IMR-90 (cell line): ENCODE measurements at regions not wholly inside any gene's neighbourhood (a gene's known extent, or its start where the extent isn't known, plus 50 kb on each side); places are given as distances from the start of the nearest gene placed in this dataset.

Experiments used
- ATAC-seq: fragments of 200-7000 bp; cut with Tn5 transposase; 2 replicates; pipeline ENCODE4 v1.9.1; 2020; ENCODE audit warnings: low read depth, mild to moderate bottlenecking, moderate library complexity
- BruUV-seq: library from RNA; stranded (reverse); fragments of 400-500 nt; replicated peaks from 2 replicates; lab custom pipeline; 2021; lab: Mats Ljungman, UMichigan
- CTCF ChIA-PET: fragments of 300-600 bp; formaldehyde crosslinking; extraction: SDS; loops from one replicate; lab custom pipeline; 2021; ENCODE audit warnings: antibody characterized with exemption; lab: Yijun Ruan, JAX
- POLR2A ChIA-PET: fragments of 300-600 bp; sonication (Branson Sonifier 250); formaldehyde crosslinking; loops from one replicate; lab custom pipeline; 2022; ENCODE audit warnings: antibody characterized with exemption; ENCODE audit not compliant: unreplicated experiment; lab: Charles Lee
- DNase-seq: peaks from one replicate; pipeline ENCODE4 v3.0.0; 2013
- H2AFZ ChIP-seq: replicated peaks from 2 replicates; pipeline ENCODE3; 2013; ENCODE audit warnings: low read length, mild to moderate bottlenecking; ENCODE audit not compliant: poor library complexity
- H2AK5ac ChIP-seq: 2 replicates; pipeline ENCODE4 v1.6.1; 2013; ENCODE audit warnings: low read depth, low read length, inconsistent platforms
- H2AK9ac ChIP-seq: replicated peaks from 2 replicates; pipeline ENCODE3; 2013; ENCODE audit warnings: mild to moderate bottlenecking, low read depth, low read length, moderate library complexity; ENCODE audit not compliant: poor library complexity
- H2BK120ac ChIP-seq: 2 replicates; pipeline ENCODE4 v1.6.1; 2013; ENCODE audit warnings: low read depth, low read length, inconsistent platforms
- H2BK15ac ChIP-seq: 3 replicates; pipeline ENCODE4 v1.6.1; 2013; ENCODE audit warnings: low read depth, low read length, inconsistent platforms
- H2BK20ac ChIP-seq: 2 replicates; pipeline ENCODE4 v1.6.1; 2013; ENCODE audit warnings: low read depth, mild to moderate bottlenecking, inconsistent platforms, low read length, moderate library complexity
- H2BK5ac ChIP-seq: 2 replicates; pipeline ENCODE4 v1.6.1; 2013; ENCODE audit warnings: mild to moderate bottlenecking, low read depth, low read length, inconsistent platforms; ENCODE audit not compliant: poor library complexity, severe bottlenecking
- H3K14ac ChIP-seq: replicated peaks from 2 replicates; pipeline ENCODE4 v1.6.1; 2013; ENCODE audit warnings: low read depth, low read length, inconsistent platforms
- H3K18ac ChIP-seq: 2 replicates; pipeline ENCODE4 v1.6.1; 2013; ENCODE audit warnings: low read depth, low read length, control low read depth
- H3K23ac ChIP-seq: 2 replicates; pipeline ENCODE4 v1.6.1; 2013; ENCODE audit warnings: low read depth, low read length, inconsistent platforms
- H3K27ac ChIP-seq: 2 replicates; pipeline ENCODE4 v1.5.1; 2013; ENCODE audit warnings: mild to moderate bottlenecking, control low read depth, low read length; ENCODE audit not compliant: insufficient read depth
- H3K27me3 ChIP-seq: 2 replicates; pipeline ENCODE4 v1.6.1; 2013; ENCODE audit warnings: low read length; ENCODE audit not compliant: control insufficient read depth, insufficient read depth
- H3K36me3 ChIP-seq: 2 replicates; pipeline ENCODE4 v1.6.1; 2013; ENCODE audit warnings: low read length, mixed read lengths; ENCODE audit not compliant: control insufficient read depth, insufficient read depth
- H3K4ac ChIP-seq: 2 replicates; pipeline ENCODE4 v1.6.1; 2013; ENCODE audit warnings: low read depth, low read length, inconsistent platforms
- H3K4me1 ChIP-seq: 2 replicates; pipeline ENCODE4 v1.6.1; 2013; ENCODE audit warnings: low read length, mixed read lengths; ENCODE audit not compliant: control insufficient read depth, insufficient read depth
- H3K4me2 ChIP-seq: 2 replicates; pipeline ENCODE4 v1.6.1; 2013; ENCODE audit warnings: low read depth, mild to moderate bottlenecking, control low read depth, low read length, moderate library complexity
- H3K4me3 ChIP-seq: 2 replicates; pipeline ENCODE4 v1.5.1; 2013; ENCODE audit warnings: low read depth, mild to moderate bottlenecking, control low read depth, low read length, moderate library complexity; ENCODE audit not compliant: insufficient read depth
- H3K56ac ChIP-seq: 2 replicates; pipeline ENCODE4 v1.6.1; 2013; ENCODE audit warnings: low read length, inconsistent platforms; ENCODE audit not compliant: insufficient read depth; ENCODE audit errors: extremely low read depth
- H3K79me1 ChIP-seq, 2 experiments: 2 replicates each; pipeline ENCODE4 v1.6.1; 2013; ENCODE audit warnings: low read length in 2 of 2, inconsistent platforms in 1 of 2, low read depth in 1 of 2
- H3K9ac ChIP-seq: 2 replicates; pipeline ENCODE4 v1.6.1; 2013; ENCODE audit warnings: low read depth, low read length, control low read depth
- H3K9me1 ChIP-seq: 2 replicates; pipeline ENCODE4 v1.6.1; 2013; ENCODE audit warnings: low read length, inconsistent platforms; ENCODE audit not compliant: insufficient read depth
- H3K9me3 ChIP-seq: 2 replicates; pipeline ENCODE4 v1.6.1; 2013; ENCODE audit warnings: low read length; ENCODE audit not compliant: control insufficient read depth, insufficient read depth
- H4K20me1 ChIP-seq: 2 replicates; pipeline ENCODE4 v1.6.1; 2013; ENCODE audit warnings: low read length, inconsistent platforms; ENCODE audit not compliant: insufficient read depth
- H4K5ac ChIP-seq: 2 replicates; pipeline ENCODE4 v1.6.1; 2013; ENCODE audit warnings: mild to moderate bottlenecking, low read depth, low read length, control low read depth
- H4K8ac ChIP-seq, 2 experiments: 2 replicates each; pipeline ENCODE4 v1.6.1; 2013; ENCODE audit warnings: low read depth in 2 of 2, low read length in 2 of 2, control low read depth in 1 of 2, inconsistent platforms in 1 of 2
- H4K91ac ChIP-seq: 2 replicates; pipeline ENCODE4 v1.6.1; 2013; ENCODE audit warnings: low read depth, low read length, inconsistent platforms; ENCODE audit not compliant: insufficient read depth
- BHLHE40 ChIP-seq: fragments of 150-350 bp; IDR thresholded peaks from 2 replicates; pipeline ENCODE4 v1.6.1; 2016; ENCODE audit warnings: mild to moderate bottlenecking, low read depth, low read length
- CEBPB ChIP-seq: IDR thresholded peaks from 2 replicates; pipeline ENCODE4 v1.6.1; 2012; ENCODE audit warnings: low read depth, low read length, improper control_type of control experiment
- CHD1 ChIP-seq: IDR thresholded peaks from 2 replicates; pipeline ENCODE4 v1.6.1; 2012; ENCODE audit warnings: low read depth, low read length, improper control_type of control experiment
- CTCF ChIP-seq: conservative IDR thresholded peaks from 2 replicates; pipeline ENCODE4 v1.5.1; 2012; ENCODE audit warnings: mild to moderate bottlenecking, low read depth, low read length, improper control_type of control experiment
- FOS ChIP-seq: fragments of 150-350 bp; IDR thresholded peaks from 2 replicates; pipeline ENCODE4 v1.6.1; 2016; ENCODE audit warnings: low read depth, low read length
- MAFK ChIP-seq: IDR thresholded peaks from 2 replicates; pipeline ENCODE4 v1.6.1; 2012; ENCODE audit warnings: low read depth, low read length, improper control_type of control experiment
- MAZ ChIP-seq: IDR thresholded peaks from 2 replicates; pipeline ENCODE4 v1.6.1; 2012; ENCODE audit warnings: low read depth, mild to moderate bottlenecking, low read length, improper control_type of control experiment, moderate library complexity, borderline replicate concordance
- MXI1 ChIP-seq: IDR thresholded peaks from 2 replicates; pipeline ENCODE4 v1.6.1; 2012; ENCODE audit warnings: low read depth, mild to moderate bottlenecking, low read length, moderate library complexity, borderline replicate concordance
- NFE2L2 ChIP-seq: fragments of 150-350 bp; IDR thresholded peaks from 2 replicates; pipeline ENCODE4 v1.6.1; 2016; ENCODE audit warnings: low read depth, mild to moderate bottlenecking, low read length
- POLR2A ChIP-seq: IDR thresholded peaks from 2 replicates; pipeline ENCODE4 v1.6.1; 2012; ENCODE audit warnings: mild to moderate bottlenecking, low read depth, low read length
- RAD21 ChIP-seq: IDR thresholded peaks from 2 replicates; pipeline ENCODE4 v1.6.1; 2012; ENCODE audit warnings: low read length, improper control_type of control experiment
- RCOR1 ChIP-seq: IDR thresholded peaks from 2 replicates; pipeline ENCODE4 v1.6.1; 2012; ENCODE audit warnings: mild to moderate bottlenecking, low read length, improper control_type of control experiment; ENCODE audit not compliant: insufficient replicate concordance
- RFX5 ChIP-seq: IDR thresholded peaks from 2 replicates; pipeline ENCODE4 v1.8.0; 2012; ENCODE audit warnings: low read depth, mild to moderate bottlenecking, low read length, moderate library complexity
- SMC3 ChIP-seq: fragments of 150-350 bp; IDR thresholded peaks from 2 replicates; pipeline ENCODE4 v1.6.1; 2016; ENCODE audit warnings: low read depth, mild to moderate bottlenecking, antibody characterized with exemption, low read length, moderate library complexity
- USF2 ChIP-seq: fragments of 150-350 bp; IDR thresholded peaks from 2 replicates; pipeline ENCODE4 v1.6.1; 2017; ENCODE audit warnings: mild to moderate bottlenecking, antibody characterized with exemption, low read length, low read depth
- WGBS, 2 experiments: methylation state at CpG; one replicate each; pipeline versions ENCODE4 v1.1.5 to v1.1.7; 2013; ENCODE audit warnings: missing lambda C conversion rate in 2 of 2; ENCODE audit not compliant: insufficient read length in 1 of 2; ENCODE audit errors: extremely low coverage in 2 of 2; 5-methylcytosine and 5-hydroxymethylcytosine counted together
- dilution Hi-C: fragments of 300-500 bp; cut with HindIII; formaldehyde crosslinking; loops from one replicate; pipeline ENCODE4 v1.14.3; 2018; ENCODE audit warnings: low sequenced_read_pairs; ENCODE audit not compliant: unreplicated experiment
- in situ Hi-C: fragments of 300-500 bp; cut with MboI; formaldehyde crosslinking; loops from 3 replicates; pipeline ENCODE4 v1.14.3; 2019; ENCODE audit warnings: low sequenced_read_pairs, inconsistent platforms, mixed read lengths
- intact Hi-C: fragments of 100-400 bp; cut with micrococcal nuclease; formaldehyde crosslinking; loops from 2 replicates; pipeline ENCODE4 v1.10.0; 2022
- TF ChIP-seq, protein P1 (sequence below): fragments of 150-350 bp; IDR thresholded peaks from 2 replicates; pipeline ENCODE4 v1.6.1; 2016; ENCODE audit warnings: low read depth, mild to moderate bottlenecking, low read length, moderate library complexity, borderline replicate concordance

DNA sequence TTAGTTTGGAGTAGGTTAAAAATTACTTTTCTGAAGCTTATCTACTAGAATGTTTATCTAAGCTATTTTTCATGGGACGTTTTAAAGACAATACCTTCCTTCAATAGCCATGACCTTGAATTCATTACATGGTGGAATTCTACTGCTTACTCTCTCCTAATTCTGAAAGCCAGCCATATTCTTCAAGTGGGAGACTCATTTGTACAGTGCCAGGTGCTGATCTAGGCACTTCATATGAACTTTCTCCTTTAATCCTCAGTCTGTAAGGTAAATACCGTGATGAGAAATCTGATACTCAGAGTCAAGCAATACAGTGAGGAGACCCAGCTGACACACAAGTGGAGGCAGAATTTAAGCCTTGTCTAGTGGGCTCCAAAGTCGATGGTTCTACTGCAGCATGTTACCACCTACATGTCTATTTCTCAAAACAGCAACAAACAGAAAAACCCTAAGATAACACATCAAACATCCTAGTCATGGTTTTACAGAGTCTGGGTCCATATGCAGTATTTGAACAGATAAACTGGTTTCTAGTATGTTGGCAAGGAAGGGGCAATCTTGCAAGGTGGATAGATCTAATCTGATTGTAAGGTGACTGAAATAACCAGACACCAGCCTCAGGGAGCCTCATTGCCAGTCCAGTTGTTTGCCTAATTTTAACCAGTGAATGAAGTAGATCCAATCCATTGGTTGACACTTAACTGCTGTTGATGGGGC lies 243.7 kb downstream of the PIK3R1 start:
- dilution Hi-C loops: no loop called here
- no TSS peak for BruUV-seq

More for the DNA sequence above, 243.7 kb downstream of the PIK3R1 start:
- no peak for ATAC-seq
- H2AK9ac ChIP-seq: no peak overlapping the region
- no peak overlapping the region for H4K91ac ChIP-seq
- H2BK5ac ChIP-seq: no peak overlapping the region
- H3K9me3 ChIP-seq: no peaks in the 10 kb centered on the region; the same call in 1 of the 2 replicates
- no peak overlapping the region for H2AK5ac ChIP-seq
- DNase-seq: no peak
- no peaks in the 10 kb centered on the region for H3K27me3 ChIP-seq
- H3K56ac ChIP-seq: no peak overlapping the region
- POLR2A ChIA-PET: interaction anchor here (0.6 kb wide), 1 partner anchor 10 kb away, joined by 11 read pairs; no protein-coding TSS in a partner anchor
- H2BK120ac ChIP-seq: no peak overlapping the region
- no peaks in the 10 kb centered on the region for H4K20me1 ChIP-seq
- intact Hi-C loops (loop anchor here (5.0 kb wide), 1 partner anchor 503 kb away; no protein-coding TSS in a partner anchor), in situ Hi-C loops (no loop called here)
- H3K23ac ChIP-seq: no peak overlapping the region
- H3K18ac ChIP-seq: no peak overlapping the region
- TF ChIP-seq, protein P1, sequence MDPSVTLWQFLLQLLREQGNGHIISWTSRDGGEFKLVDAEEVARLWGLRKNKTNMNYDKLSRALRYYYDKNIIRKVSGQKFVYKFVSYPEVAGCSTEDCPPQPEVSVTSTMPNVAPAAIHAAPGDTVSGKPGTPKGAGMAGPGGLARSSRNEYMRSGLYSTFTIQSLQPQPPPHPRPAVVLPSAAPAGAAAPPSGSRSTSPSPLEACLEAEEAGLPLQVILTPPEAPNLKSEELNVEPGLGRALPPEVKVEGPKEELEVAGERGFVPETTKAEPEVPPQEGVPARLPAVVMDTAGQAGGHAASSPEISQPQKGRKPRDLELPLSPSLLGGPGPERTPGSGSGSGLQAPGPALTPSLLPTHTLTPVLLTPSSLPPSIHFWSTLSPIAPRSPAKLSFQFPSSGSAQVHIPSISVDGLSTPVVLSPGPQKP: no peak
- no peak for TF ChIP-seq SMC3
- no peak for TF ChIP-seq FOS
- no peak for TF ChIP-seq CEBPB
- no peak for TF ChIP-seq RCOR1
- TF ChIP-seq RAD21: no peak
- no peak for TF ChIP-seq BHLHE40
- no peak for TF ChIP-seq CTCF
- TF ChIP-seq RFX5: no peak
- TF ChIP-seq POLR2A: no peak
- TF ChIP-seq CHD1: no peak
- TF ChIP-seq USF2: no peak
- TF ChIP-seq MAFK: no peak
- no peak for TF ChIP-seq NFE2L2
- no peak for TF ChIP-seq MAZ
- no peak for TF ChIP-seq MXI1
- no peak overlapping the region for H3K4me2 ChIP-seq
- no peak overlapping the region for H3K4me3 ChIP-seq
- no peak overlapping the region for H2AFZ ChIP-seq
- no peak overlapping the region for H2BK15ac ChIP-seq
- H3K4ac ChIP-seq: no peak overlapping the region
- no peak overlapping the region for H2BK20ac ChIP-seq
- H3K79me1 ChIP-seq: no peaks in the 10 kb centered on the region
- H3K36me3 ChIP-seq: no peaks in the 10 kb centered on the region
- H4K5ac ChIP-seq: no peak overlapping the region
- H4K8ac ChIP-seq: no peak overlapping the region
- CTCF ChIA-PET: interaction anchor here (0.6 kb wide), 1 partner anchor 173 kb away, joined by 3 read pairs; no protein-coding TSS in a partner anchor
- H3K9me1 ChIP-seq: no peaks in the 10 kb centered on the region
- no peak overlapping the region for H3K9ac ChIP-seq
- no peak overlapping the region for H3K27ac ChIP-seq
- peaks cover 2% of the 10 kb centered on the region for H3K4me1 ChIP-seq
- H3K14ac ChIP-seq: no peak overlapping the region
- no CpG with 5 or more reads among the region's 3 CpGs for WGBS, 2 experiments
